ENCODE measurements at regions not wholly inside any gene's neighbourhood (a gene's known extent, or its start where the extent isn't known, plus 50 kb on each side); places are given as distances from the start of the nearest gene placed in this dataset.

GRCh38 chrX:110561034-110561433 lies 202.4 kb downstream of the RTL9 start:
- peaks cover 0 to 18% of the 10 kb centered on the region in 2 experiments for H3K9me3 ChIP-seq (ENCODE audit: control insufficient read depth in 1 of 2, insufficient read depth in 1 of 2, low read length in 2 of 2)
- CTCF ChIA-PET, result no interaction called here
- Mint-ChIP-seq H3K27ac (no peak overlapping the region), H3K9me3 (no peaks in the 10 kb centered on the region), H3K27me3 (no peaks in the 10 kb centered on the region), H3K36me3 (ENCODE audit: low read depth) (no peaks in the 10 kb centered on the region), H3K4me3 (no peak overlapping the region), H3K4me1 (ENCODE audit: low read depth) (no peaks in the 10 kb centered on the region)
- POLR2A ChIA-PET, result no interaction called here
- intact Hi-C loops (cut with DNase I, micrococcal nuclease), result no loop called here
- TF ChIP-seq CTCF (IDR thresholded peaks at IDR 0.05), result no peak
- no peaks in the 10 kb centered on the region for H3K36me3 ChIP-seq (ENCODE audit: insufficient read depth, low read length)
- no peaks in the 10 kb centered on the region for H3K27me3 ChIP-seq (ENCODE audit: control insufficient read depth in 1 of 2, insufficient read depth in 2 of 2, low read length in 2 of 2)
- no peak for DNase-seq
- H3K4me3 ChIP-seq (ENCODE audit: low read length), result no peak overlapping the region
- H3K27ac ChIP-seq (ENCODE audit: low read depth in 1 of 2, low read length in 2 of 2), result no peak overlapping the region
- H3K4me1 ChIP-seq (ENCODE audit: insufficient read depth, low read length), result no peaks in the 10 kb centered on the region
- no peak for ATAC-seq (ENCODE audit: poor library complexity)

GRCh38 chrX:110563282-110563681 lies 204.6 kb downstream of the RTL9 start:
- Histone ChIP-seq H3K9me3 (ENCODE audit: control insufficient read depth in 1 of 2, insufficient read depth in 1 of 2, low read length in 2 of 2) (peaks cover 0 to 11% of the 10 kb centered on the region in 2 experiments), H3K36me3 (ENCODE audit: insufficient read depth, low read length) (no peaks in the 10 kb centered on the region), H3K4me1 (ENCODE audit: insufficient read depth, low read length) (no peaks in the 10 kb centered on the region), H3K27ac (ENCODE audit: low read depth in 1 of 2, low read length in 2 of 2) (no peak overlapping the region), H3K27me3 (ENCODE audit: control insufficient read depth in 1 of 2, insufficient read depth in 2 of 2, low read length in 2 of 2) (no peaks in the 10 kb centered on the region), H3K4me3 (ENCODE audit: low read length) (no peak overlapping the region)
- H3K36me3 Mint-ChIP-seq (ENCODE audit: low read depth), result no peaks in the 10 kb centered on the region
- no peak for ATAC-seq (ENCODE audit: poor library complexity)
- CTCF ChIA-PET, result no interaction called here
- no peak overlapping the region for H3K27ac Mint-ChIP-seq
- DNase-seq, result no peak
- H3K4me3 Mint-ChIP-seq, result no peak overlapping the region
- POLR2A ChIA-PET, result no interaction called here
- H3K9me3 Mint-ChIP-seq, result no peaks in the 10 kb centered on the region
- TF ChIP-seq CTCF (IDR thresholded peaks at IDR 0.05), result no peak
- intact Hi-C loops (cut with DNase I, micrococcal nuclease), result no loop called here
- no peaks in the 10 kb centered on the region for H3K4me1 Mint-ChIP-seq (ENCODE audit: low read depth)
- no peaks in the 10 kb centered on the region for H3K27me3 Mint-ChIP-seq

- no peak overlapping the region for H3K4me3 ChIP-seq (ENCODE audit: low read length)
- H3K36me3 ChIP-seq (ENCODE audit: insufficient read depth, low read length), result no peaks in the 10 kb centered on the region
- H3K27ac Mint-ChIP-seq, result no peak overlapping the region
- no peaks in the 10 kb centered on the region for H3K9me3 Mint-ChIP-seq
- H3K9me3 ChIP-seq (ENCODE audit: control insufficient read depth in 1 of 2, insufficient read depth in 1 of 2, low read length in 2 of 2), result no peaks in the 10 kb centered on the region
- ChIA-PET POLR2A (no interaction called here), CTCF (no interaction called here)
- no peak overlapping the region for H3K27ac ChIP-seq (ENCODE audit: low read depth in 1 of 2, low read length in 2 of 2)
- H3K27me3 Mint-ChIP-seq, result no peaks in the 10 kb centered on the region
- ATAC-seq (ENCODE audit: poor library complexity) (no peak), DNase-seq (no peak)
- TF ChIP-seq CTCF (IDR thresholded peaks at IDR 0.05), result no peak
- H3K4me3 Mint-ChIP-seq, result no peak overlapping the region
- intact Hi-C loops (cut with DNase I, micrococcal nuclease), result no loop called here
- no peaks in the 10 kb centered on the region for H3K27me3 ChIP-seq (ENCODE audit: control insufficient read depth in 1 of 2, insufficient read depth in 2 of 2, low read length in 2 of 2)
- no peaks in the 10 kb centered on the region for H3K36me3 Mint-ChIP-seq (ENCODE audit: low read depth)
- peaks cover 6% of the 10 kb centered on the region for H3K4me1 Mint-ChIP-seq (ENCODE audit: low read depth)
- no peaks in the 10 kb centered on the region for H3K4me1 ChIP-seq (ENCODE audit: insufficient read depth, low read length)
These were observed 209.8 kb downstream of the RTL9 start for GRCh38 chrX:110568441-110568840.

Measured in CD4-positive, alpha-beta T cell (primary cell).